Type B pancreatic cell (in vitro differentiated cells): ENCODE measurements at regions not wholly inside any gene's neighbourhood (a gene's known extent, or its start where the extent isn't known, plus 50 kb on each side); places are given as distances from the start of the nearest gene placed in this dataset.

Experiments used
- DNase-seq: peaks from one replicate; pipeline ENCODE4 v3.0.0; 2021; ENCODE audit warnings: mixed read lengths; ENCODE audit not compliant: unreplicated experiment; ENCODE audit errors: extremely low spot score
- H3K27ac Mint-ChIP-seq: 2 replicates; pipeline ENCODE4 v1.8.0; 2021; ENCODE audit warnings: mild to moderate bottlenecking, mixed read lengths
- H3K27me3 Mint-ChIP-seq: 2 replicates; pipeline ENCODE4 v1.8.0; 2021; ENCODE audit warnings: mixed read lengths
- H3K36me3 Mint-ChIP-seq: 2 replicates; pipeline ENCODE4 v1.8.0; 2021; ENCODE audit warnings: mixed read lengths
- H3K4me1 Mint-ChIP-seq: one replicate; pipeline ENCODE4 v1.8.0; 2021; ENCODE audit warnings: mixed read lengths; ENCODE audit not compliant: unreplicated experiment
- H3K4me3 Mint-ChIP-seq: 2 replicates; pipeline ENCODE4 v1.8.0; 2021; ENCODE audit warnings: mild to moderate bottlenecking, mixed read lengths
- H3K9me3 Mint-ChIP-seq: 2 replicates; pipeline ENCODE4 v1.8.0; 2021; ENCODE audit warnings: mixed read lengths
- TF ChIP-seq, protein P1 (sequence below): fragments of 200-600 bp; sonication (generic); conservative IDR thresholded peaks from 2 replicates; pipeline ENCODE4 v1.5.0; 2021; ENCODE audit warnings: antibody characterized with exemption, mild to moderate bottlenecking

DNA sequence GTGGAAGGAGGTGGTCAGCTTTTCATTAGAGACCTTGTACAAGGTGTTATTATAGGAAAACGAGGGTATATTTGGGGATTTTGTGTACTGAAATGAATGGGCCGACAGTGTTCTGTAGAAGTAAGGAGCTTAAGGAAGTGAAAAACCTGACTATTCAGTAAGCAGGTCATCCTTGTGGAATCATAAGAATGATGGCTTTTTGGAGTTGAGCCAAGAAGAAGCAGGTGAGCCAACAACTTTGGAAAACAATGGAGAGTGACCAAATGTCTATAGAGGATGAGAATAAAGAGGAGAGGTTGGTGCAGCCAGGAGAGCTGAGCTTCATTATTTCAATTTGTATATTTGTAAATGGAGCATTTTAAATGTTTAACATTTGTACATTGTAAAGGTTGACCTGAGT is 595.7 kb downstream of the CCSER2 start:
- peaks cover 4% of the 10 kb centered on the region for H3K27me3 Mint-ChIP-seq
- H3K4me1 Mint-ChIP-seq: no peaks in the 10 kb centered on the region
- H3K9me3 Mint-ChIP-seq: peaks cover 5% of the 10 kb centered on the region
- TF ChIP-seq, protein P1, sequence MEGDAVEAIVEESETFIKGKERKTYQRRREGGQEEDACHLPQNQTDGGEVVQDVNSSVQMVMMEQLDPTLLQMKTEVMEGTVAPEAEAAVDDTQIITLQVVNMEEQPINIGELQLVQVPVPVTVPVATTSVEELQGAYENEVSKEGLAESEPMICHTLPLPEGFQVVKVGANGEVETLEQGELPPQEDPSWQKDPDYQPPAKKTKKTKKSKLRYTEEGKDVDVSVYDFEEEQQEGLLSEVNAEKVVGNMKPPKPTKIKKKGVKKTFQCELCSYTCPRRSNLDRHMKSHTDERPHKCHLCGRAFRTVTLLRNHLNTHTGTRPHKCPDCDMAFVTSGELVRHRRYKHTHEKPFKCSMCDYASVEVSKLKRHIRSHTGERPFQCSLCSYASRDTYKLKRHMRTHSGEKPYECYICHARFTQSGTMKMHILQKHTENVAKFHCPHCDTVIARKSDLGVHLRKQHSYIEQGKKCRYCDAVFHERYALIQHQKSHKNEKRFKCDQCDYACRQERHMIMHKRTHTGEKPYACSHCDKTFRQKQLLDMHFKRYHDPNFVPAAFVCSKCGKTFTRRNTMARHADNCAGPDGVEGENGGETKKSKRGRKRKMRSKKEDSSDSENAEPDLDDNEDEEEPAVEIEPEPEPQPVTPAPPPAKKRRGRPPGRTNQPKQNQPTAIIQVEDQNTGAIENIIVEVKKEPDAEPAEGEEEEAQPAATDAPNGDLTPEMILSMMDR: no peak
- H3K36me3 Mint-ChIP-seq: no peaks in the 10 kb centered on the region
- no peak for DNase-seq
- H3K4me3 Mint-ChIP-seq: no peak overlapping the region
- H3K27ac Mint-ChIP-seq: no peak overlapping the region

GRCh38 chr10:84925495-84925894 is 597.1 kb downstream of the CCSER2 start:
- Mint-ChIP-seq H3K4me1 (no peaks in the 10 kb centered on the region), H3K9me3 (peaks cover 5% of the 10 kb centered on the region), H3K27ac (no peak overlapping the region), H3K27me3 (peaks cover 4% of the 10 kb centered on the region), H3K4me3 (no peak overlapping the region), H3K36me3 (no peaks in the 10 kb centered on the region)
- no peak for DNase-seq
- TF ChIP-seq, protein P1: no peak

DNA sequence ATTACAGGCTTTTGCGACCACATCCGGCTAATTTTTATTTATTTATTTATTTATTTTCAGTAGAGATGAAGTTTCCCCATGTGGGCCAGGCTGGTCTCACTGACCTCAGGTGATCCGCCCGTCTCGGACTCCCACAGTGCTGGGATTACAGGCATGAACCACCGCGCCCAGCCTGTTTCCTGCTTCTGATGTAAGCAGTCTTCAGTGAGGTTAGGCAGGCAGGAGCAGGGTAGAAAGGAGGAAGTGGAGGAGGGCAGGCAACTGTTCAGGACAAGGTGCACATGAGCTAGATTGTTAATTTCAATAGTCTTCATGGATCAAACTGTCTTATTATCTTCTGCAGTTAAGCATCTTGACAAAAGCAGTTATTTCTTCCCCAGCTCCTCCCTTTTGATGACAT is 605.0 kb downstream of the CCSER2 start:
- DNase-seq: no peak
- Mint-ChIP-seq H3K36me3 (no peaks in the 10 kb centered on the region), H3K4me3 (no peak overlapping the region), H3K4me1 (no peaks in the 10 kb centered on the region), H3K9me3 (no peaks in the 10 kb centered on the region), H3K27ac (no peak overlapping the region), H3K27me3 (peaks cover 3% of the 10 kb centered on the region)
- TF ChIP-seq, protein P1: no peak

GRCh38 chr10:84935772-84936171 is 607.4 kb downstream of the CCSER2 start:
- DNase-seq: no peak
- Mint-ChIP-seq H3K4me3 (no peak overlapping the region), H3K27me3 (peaks cover 6% of the 10 kb centered on the region), H3K9me3 (no peaks in the 10 kb centered on the region), H3K4me1 (peaks cover 8% of the 10 kb centered on the region), H3K27ac (no peak overlapping the region), H3K36me3 (no peaks in the 10 kb centered on the region)
- TF ChIP-seq, protein P1: no peak

DNA sequence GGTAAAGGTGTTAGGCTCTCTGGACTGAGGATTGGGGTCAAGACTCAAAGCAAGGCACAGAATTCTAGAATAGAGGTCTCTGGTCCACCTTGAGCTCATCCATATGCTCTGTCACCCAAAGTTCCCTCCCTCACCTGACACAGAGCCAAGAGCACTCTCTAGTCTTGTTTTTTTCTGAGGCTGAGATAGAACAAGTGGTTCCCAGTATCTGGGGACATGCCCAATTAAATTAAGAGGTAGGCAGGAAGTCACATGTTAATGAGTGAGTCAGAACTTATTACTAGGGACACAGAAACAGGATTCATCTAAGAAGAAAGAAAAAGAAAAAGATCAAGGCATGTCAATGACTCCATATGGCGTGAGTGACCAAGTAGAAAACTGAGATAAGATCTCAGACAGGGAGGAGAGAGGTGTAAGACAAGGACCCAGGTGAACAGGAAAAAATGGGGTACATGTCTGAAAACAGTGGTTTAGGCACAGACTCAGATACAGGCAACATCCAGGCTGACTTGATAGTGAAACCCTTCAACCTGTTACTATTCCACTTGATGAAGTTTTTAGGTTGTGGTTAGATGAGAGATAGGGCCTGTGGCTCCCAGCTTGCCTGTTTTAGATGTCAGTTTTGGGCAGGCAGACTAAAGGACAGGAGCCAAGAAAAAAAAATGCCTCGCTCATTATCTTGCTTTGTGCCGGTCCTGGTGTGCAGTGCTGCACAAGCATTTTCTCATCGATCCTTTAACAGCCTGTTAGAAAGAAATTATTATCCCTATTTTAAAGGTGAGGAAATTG is 609.9 kb downstream of the CCSER2 start:
- no peaks in the 10 kb centered on the region for H3K9me3 Mint-ChIP-seq
- DNase-seq: no peak
- H3K27me3 Mint-ChIP-seq: peaks cover 3% of the 10 kb centered on the region
- peaks cover 8% of the 10 kb centered on the region for H3K4me1 Mint-ChIP-seq
- TF ChIP-seq, protein P1: no peak
- no peaks in the 10 kb centered on the region for H3K36me3 Mint-ChIP-seq
- no peak overlapping the region for H3K4me3 Mint-ChIP-seq
- H3K27ac Mint-ChIP-seq: no peak overlapping the region
